Osteocyte (in vitro differentiated cells): ENCODE measurements at regions not wholly inside any gene's neighbourhood (a gene's known extent, or its start where the extent isn't known, plus 50 kb on each side); places are given as distances from the start of the nearest gene placed in this dataset.

Source experiments
- DNase-seq: peaks from one replicate; pipeline ENCODE4 v3.0.0; 2021; ENCODE audit warnings: mixed read lengths; ENCODE audit not compliant: unreplicated experiment; ENCODE audit errors: extremely low spot score
- H3K27ac Mint-ChIP-seq: one replicate; pipeline ENCODE4 v1.8.0; 2021; ENCODE audit warnings: mild to moderate bottlenecking, mixed read lengths; ENCODE audit not compliant: unreplicated experiment
- H3K27me3 Mint-ChIP-seq: one replicate; pipeline ENCODE4 v1.8.0; 2021; ENCODE audit warnings: mixed read lengths; ENCODE audit not compliant: unreplicated experiment
- H3K36me3 Mint-ChIP-seq: one replicate; pipeline ENCODE4 v1.8.0; 2021; ENCODE audit warnings: mixed read lengths; ENCODE audit not compliant: unreplicated experiment
- H3K4me1 Mint-ChIP-seq: one replicate; pipeline ENCODE4 v1.8.0; 2021; ENCODE audit warnings: mixed read lengths; ENCODE audit not compliant: unreplicated experiment
- H3K4me3 Mint-ChIP-seq: one replicate; pipeline ENCODE4 v1.8.0; 2021; ENCODE audit warnings: mild to moderate bottlenecking, moderate library complexity, mixed read lengths; ENCODE audit not compliant: unreplicated experiment
- H3K9me3 Mint-ChIP-seq: one replicate; pipeline ENCODE4 v1.8.0; 2021; ENCODE audit warnings: mixed read lengths; ENCODE audit not compliant: unreplicated experiment
- CTCF ChIP-seq: fragments of 200-600 bp; sonication (generic); IDR thresholded peaks from 2 replicates; pipeline ENCODE4 v1.5.0; 2021; ENCODE audit warnings: antibody characterized with exemption, mild to moderate bottlenecking, moderate library complexity

GRCh38 chr5:107263387-107264018 is 407.2 kb downstream of the EFNA5 start:
- DNase-seq = no peak
- H3K4me3 Mint-ChIP-seq = no peak overlapping the region
- H3K4me1 Mint-ChIP-seq = peaks cover 4% of the 10 kb centered on the region

DNA sequence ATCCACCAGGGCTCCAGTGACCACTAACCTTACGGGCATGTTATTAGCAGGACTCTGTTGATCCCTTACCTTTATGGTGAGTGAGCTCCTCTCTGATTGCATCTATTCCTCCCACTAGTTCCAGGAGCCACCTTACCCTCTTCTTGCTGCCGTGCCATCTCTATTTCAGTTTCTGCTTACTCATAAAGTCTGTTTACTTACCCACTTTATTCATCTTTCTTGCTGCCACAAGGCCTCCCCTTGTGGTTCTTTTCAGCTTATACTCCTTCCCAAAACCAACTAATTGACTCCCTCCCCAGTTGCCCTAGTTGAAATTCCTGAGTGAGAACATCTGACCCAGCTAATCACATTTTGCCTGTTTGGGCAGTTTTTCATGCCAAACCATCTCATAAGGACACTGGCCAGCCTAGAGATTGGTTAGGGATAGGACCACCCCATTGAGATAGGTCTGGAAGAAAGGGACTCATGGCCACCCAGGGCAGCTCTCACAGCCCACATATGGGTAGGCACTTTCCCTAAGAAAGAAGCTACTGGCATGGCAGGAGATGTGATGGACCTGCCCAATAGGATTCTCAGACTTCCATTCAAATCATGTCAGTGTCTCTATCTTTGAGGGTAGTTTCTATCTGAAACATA is 412.7 kb downstream of the EFNA5 start:
- DNase-seq = no peak
- Mint-ChIP-seq H3K4me1 (peaks cover 10% of the 10 kb centered on the region), H3K36me3 (no peaks in the 10 kb centered on the region), H3K27ac (no peak overlapping the region), H3K27me3 (no peaks in the 10 kb centered on the region), H3K9me3 (peaks cover 6% of the 10 kb centered on the region), H3K4me3 (no peak overlapping the region)
- no peak for TF ChIP-seq CTCF

More at GRCh38 chr5:107263387-107264018, 407.2 kb downstream of the EFNA5 start:
- no peak for TF ChIP-seq CTCF
- no peaks in the 10 kb centered on the region for H3K36me3 Mint-ChIP-seq
- H3K27me3 Mint-ChIP-seq = no peaks in the 10 kb centered on the region
- peaks cover 6% of the 10 kb centered on the region for H3K9me3 Mint-ChIP-seq
- no peak overlapping the region for H3K27ac Mint-ChIP-seq

GRCh38 chr5:107254902-107255234 is 415.9 kb downstream of the EFNA5 start:
- no peak for TF ChIP-seq CTCF
- H3K9me3 Mint-ChIP-seq = no peaks in the 10 kb centered on the region
- H3K4me3 Mint-ChIP-seq = no peak overlapping the region
- no peak overlapping the region for H3K27ac Mint-ChIP-seq
- no peak for DNase-seq
- no peaks in the 10 kb centered on the region for H3K27me3 Mint-ChIP-seq
- no peaks in the 10 kb centered on the region for H3K36me3 Mint-ChIP-seq
- peaks cover 12% of the 10 kb centered on the region for H3K4me1 Mint-ChIP-seq

DNA sequence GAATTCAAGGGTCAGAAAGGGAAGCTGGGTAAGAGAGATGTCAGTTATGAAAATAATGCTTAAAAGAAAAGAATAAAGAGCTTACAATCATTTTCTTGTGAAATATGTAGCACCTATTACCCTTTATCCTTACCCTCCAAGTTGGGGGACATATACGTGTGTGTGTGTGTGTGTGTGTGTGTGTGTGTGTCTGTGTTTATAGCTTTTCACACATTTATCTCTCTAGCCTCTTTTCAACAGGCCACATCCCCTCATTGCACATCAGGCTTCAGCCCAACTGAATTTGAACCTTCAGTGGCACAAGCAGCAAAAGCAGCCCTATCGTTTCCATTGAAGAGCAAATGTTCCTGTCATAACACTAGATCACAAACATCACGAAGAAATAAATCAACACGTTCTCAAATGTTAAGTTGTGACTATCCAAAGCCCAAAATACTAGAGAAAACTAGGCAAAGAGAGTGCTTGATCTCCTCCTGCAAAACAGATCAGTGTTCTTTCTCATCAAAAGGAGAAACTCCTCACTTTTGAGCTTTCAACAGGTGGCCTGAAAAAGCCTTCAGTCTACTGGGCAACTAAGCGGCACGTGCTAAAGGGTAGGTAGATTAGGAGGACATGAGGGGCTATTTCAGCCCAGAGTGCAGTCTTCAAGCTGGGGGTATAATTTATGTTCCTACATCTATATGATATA is 416.4 kb downstream of the EFNA5 start:
- H3K4me1 Mint-ChIP-seq = peaks cover 12% of the 10 kb centered on the region
- no peak for DNase-seq
- H3K4me3 Mint-ChIP-seq = no peak overlapping the region
- no peaks in the 10 kb centered on the region for H3K9me3 Mint-ChIP-seq
- TF ChIP-seq CTCF = no peak
- no peak overlapping the region for H3K27ac Mint-ChIP-seq
- no peaks in the 10 kb centered on the region for H3K36me3 Mint-ChIP-seq
- H3K27me3 Mint-ChIP-seq = no peaks in the 10 kb centered on the region

- DNase-seq = no peak
- H3K36me3 Mint-ChIP-seq = no peaks in the 10 kb centered on the region
- no peak overlapping the region for H3K4me3 Mint-ChIP-seq
- peaks cover 12% of the 10 kb centered on the region for H3K4me1 Mint-ChIP-seq
- no peaks in the 10 kb centered on the region for H3K27me3 Mint-ChIP-seq
- no peak overlapping the region for H3K27ac Mint-ChIP-seq
- no peaks in the 10 kb centered on the region for H3K9me3 Mint-ChIP-seq
- no peak for TF ChIP-seq CTCF
Observed at GRCh38 chr5:107253246-107253645, 417.5 kb downstream of the EFNA5 start.
